ENCODE measurements at regions not wholly inside any gene's neighbourhood (a gene's known extent, or its start where the extent isn't known, plus 50 kb on each side); places are given as distances from the start of the nearest gene placed in this dataset.

- H3K27ac Mint-ChIP-seq: peak overlapping the region in 1 of 10 donors; percentile 67
- H3K36me3 Mint-ChIP-seq: peaks cover 0 to 6% (median 0%) of the 10 kb centered on the region in 3 donors
- peaks cover 5 to 19% (median 10%) of the 10 kb centered on the region in 9 donors for H3K9me3 Mint-ChIP-seq
- H3K27me3 Mint-ChIP-seq: peaks cover 0 to 11% (median 4%) of the 10 kb centered on the region in 5 donors
- no peaks in the 10 kb centered on the region for H3K4me1 Mint-ChIP-seq
- DNase-seq (no peak), ATAC-seq (no peak)
- POLR2A ChIA-PET: no interaction called here
- H3K4me3 Mint-ChIP-seq: no peak overlapping the region
These were observed 105.4 kb upstream of the RBFOX1 start for GRCh38 chr16:7227229-7227721.

DNA sequence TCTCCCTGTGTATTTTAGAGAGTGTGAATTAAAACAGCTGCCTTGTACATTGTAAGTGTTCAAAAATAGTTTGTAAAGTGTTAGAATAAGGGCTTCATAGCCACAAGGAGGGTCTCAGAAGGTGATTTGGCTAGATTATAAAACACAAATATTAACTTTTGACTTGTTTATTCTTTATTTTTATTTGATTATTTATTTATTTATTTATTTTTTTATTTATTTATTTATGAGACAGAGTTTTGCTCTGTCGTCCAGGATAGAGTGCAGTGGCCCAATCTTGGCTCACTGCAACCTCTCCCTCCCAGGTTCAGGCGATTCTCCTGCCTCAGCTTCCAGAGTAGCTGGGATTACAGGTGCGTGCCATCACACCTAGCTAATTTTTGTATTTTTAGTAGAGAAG, 111.5 kb upstream of the RBFOX1 start:
- Mint-ChIP-seq H3K4me3 (no peak overlapping the region), H3K4me1 (no peaks in the 10 kb centered on the region), H3K27me3 (peaks cover 0 to 4% (median 0%) of the 10 kb centered on the region in 5 donors), H3K27ac (no peak overlapping the region), H3K9me3 (peaks cover 1 to 22% (median 15%) of the 10 kb centered on the region in 9 donors), H3K36me3 (peaks cover 0 to 13% (median 0%) of the 10 kb centered on the region in 3 donors)
- ATAC-seq (no peak), DNase-seq (no peak)
- POLR2A ChIA-PET: no interaction called here

DNA sequence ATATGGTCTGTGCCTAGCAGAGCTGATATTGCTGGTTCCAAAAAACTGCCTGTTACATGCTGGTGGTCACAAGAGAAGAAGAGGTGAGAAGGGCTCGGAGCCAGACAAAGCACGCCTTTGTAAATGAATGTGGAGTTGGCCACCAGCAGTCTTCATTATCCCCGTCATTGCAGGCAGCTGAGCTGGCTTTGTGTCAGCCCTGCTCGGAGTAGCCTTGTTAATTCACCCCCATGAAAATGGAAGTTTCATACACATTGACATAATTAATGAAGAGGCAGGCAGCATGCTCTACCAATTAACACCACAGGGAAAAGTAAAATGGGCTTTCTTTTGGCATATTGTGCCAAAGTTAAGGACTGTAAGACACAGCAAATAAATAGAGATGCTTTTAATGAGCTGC, 113.7 kb upstream of the RBFOX1 start:
- DNase-seq: no peak
- Mint-ChIP-seq H3K9me3 (peaks cover 3 to 37% (median 15%) of the 10 kb centered on the region in 9 donors), H3K4me3 (no peak overlapping the region), H3K27ac (no peak overlapping the region), H3K36me3 (peaks cover 0 to 13% (median 0%) of the 10 kb centered on the region in 3 donors), H3K27me3 (peaks cover 0 to 4% (median 0%) of the 10 kb centered on the region in 5 donors), H3K4me1 (peaks cover 0 to 1% (median 0%) of the 10 kb centered on the region in 4 donors)
- ATAC-seq: no peak
- POLR2A ChIA-PET: no interaction called here

DNA sequence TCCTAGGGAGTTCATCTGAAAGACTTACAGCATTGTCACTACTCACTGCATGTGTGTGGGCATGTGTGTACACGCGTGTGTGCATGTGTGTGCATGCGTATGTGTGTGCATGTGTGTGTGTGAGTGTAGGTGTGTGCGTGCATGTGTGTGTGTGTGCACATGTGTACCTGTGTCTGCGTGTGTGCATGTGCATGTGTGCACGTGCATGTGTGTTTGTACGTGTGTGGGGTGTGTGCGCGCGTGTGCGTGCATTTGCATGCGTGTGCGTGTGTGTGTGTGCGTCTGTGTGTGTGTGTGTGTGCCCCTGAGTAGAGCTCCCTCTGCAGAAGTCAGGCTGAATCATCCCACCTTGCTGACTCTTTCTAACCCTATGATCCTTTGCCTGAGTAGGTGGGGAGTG, 114.8 kb upstream of the RBFOX1 start:
- Mint-ChIP-seq H3K9me3 (peaks cover 3 to 39% (median 17%) of the 10 kb centered on the region in 9 donors), H3K27me3 (peaks cover 0 to 4% (median 0%) of the 10 kb centered on the region in 5 donors), H3K4me3 (no peak overlapping the region), H3K4me1 (peaks cover 0 to 1% (median 0%) of the 10 kb centered on the region in 4 donors), H3K36me3 (peaks cover 0 to 13% (median 0%) of the 10 kb centered on the region in 3 donors), H3K27ac (no peak overlapping the region)
- no peak for ATAC-seq
- DNase-seq: no peak
- POLR2A ChIA-PET: no interaction called here

DNA sequence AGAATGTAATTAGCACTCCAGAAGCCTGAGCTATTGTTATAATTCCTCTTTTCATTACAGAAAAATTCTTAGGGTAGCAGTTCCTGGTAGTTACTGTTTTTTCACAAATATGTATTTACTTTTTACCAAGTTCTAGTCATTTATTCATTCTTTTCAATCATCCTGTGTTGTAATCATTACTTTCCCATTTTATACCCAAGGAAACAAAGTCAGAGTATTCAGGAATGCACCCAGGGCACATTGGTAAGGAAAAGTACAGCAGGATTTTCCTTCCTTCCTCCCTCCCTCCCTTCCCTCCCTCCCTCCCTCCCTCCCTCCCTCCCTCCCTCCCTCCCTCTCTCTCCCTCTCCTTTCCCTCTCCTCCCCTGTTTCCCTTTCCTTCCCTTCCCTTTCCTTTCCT, 115.9 kb upstream of the RBFOX1 start:
- Mint-ChIP-seq H3K27me3 (peaks cover 0 to 4% (median 0%) of the 10 kb centered on the region in 5 donors), H3K36me3 (peaks cover 0 to 13% (median 0%) of the 10 kb centered on the region in 3 donors), H3K9me3 (peaks cover 3 to 39% (median 17%) of the 10 kb centered on the region in 9 donors), H3K4me3 (no peak overlapping the region), H3K27ac (no peak overlapping the region), H3K4me1 (peaks cover 0 to 1% (median 0%) of the 10 kb centered on the region in 4 donors)
- no peak for ATAC-seq
- POLR2A ChIA-PET: no interaction called here
- no peak for DNase-seq

DNA sequence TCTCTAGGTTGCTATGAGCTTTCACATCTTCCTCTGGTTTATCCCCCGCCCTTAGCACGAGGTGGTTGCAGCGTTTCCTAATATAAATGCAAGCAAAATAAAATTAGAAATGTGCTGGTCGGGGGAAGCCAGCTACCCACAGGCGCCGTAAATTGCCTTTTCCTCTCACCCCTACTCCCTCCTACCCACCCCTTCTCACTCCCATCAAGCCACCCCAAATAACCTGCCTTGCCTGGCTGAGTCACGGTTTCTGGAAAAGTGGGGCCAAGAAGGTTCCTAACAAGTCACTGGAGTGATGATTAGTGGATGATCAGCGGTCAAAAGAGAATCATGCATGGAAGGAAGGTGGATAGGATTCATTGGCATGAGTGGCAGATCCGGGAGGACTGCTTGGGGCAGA, 120.9 kb upstream of the RBFOX1 start:
- Mint-ChIP-seq H3K27ac (no peak overlapping the region), H3K9me3 (peaks cover 4 to 44% (median 13%) of the 10 kb centered on the region in 9 donors), H3K4me3 (no peak overlapping the region)

GRCh38 chr16:7209598-7209997, 123.0 kb upstream of the RBFOX1 start:
- H3K27me3 Mint-ChIP-seq: no peaks in the 10 kb centered on the region
- no peak overlapping the region for H3K4me3 Mint-ChIP-seq
- ATAC-seq (no peak), DNase-seq (no peak)
- no peaks in the 10 kb centered on the region for H3K36me3 Mint-ChIP-seq
- H3K4me1 Mint-ChIP-seq: peaks cover 0 to under 1% (median 0%) of the 10 kb centered on the region in 4 donors
- H3K9me3 Mint-ChIP-seq: peaks cover 4 to 26% (median 15%) of the 10 kb centered on the region in 9 donors
- no peak overlapping the region for H3K27ac Mint-ChIP-seq
- POLR2A ChIA-PET: no interaction called here

More for the DNA sequence above, 120.9 kb upstream of the RBFOX1 start:
- DNase-seq (no peak), ATAC-seq (no peak)
- H3K27me3 Mint-ChIP-seq: no peaks in the 10 kb centered on the region
- H3K4me1 Mint-ChIP-seq: peaks cover 0 to 1% (median 0%) of the 10 kb centered on the region in 4 donors
- POLR2A ChIA-PET: no interaction called here
- H3K36me3 Mint-ChIP-seq: no peaks in the 10 kb centered on the region

DNA sequence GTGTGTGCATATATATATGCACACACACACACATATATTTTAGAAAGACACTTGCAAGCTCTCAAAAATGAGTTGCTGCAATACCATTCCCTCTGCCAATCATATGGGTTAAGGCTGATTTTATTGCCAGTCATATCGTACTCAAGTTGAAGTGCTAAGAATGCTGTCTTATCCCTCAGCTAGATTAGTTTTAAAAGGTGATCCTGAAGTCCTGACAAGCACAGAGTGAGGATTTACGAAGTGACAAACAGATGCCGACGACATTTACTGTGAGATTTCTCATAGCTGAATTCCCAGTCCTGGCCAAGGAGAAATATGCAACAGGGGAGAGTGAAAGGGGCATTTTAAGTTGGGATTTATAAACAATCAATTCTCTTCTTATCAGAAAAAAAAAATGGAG, 126.2 kb upstream of the RBFOX1 start:
- POLR2A ChIA-PET: no interaction called here
- no peak overlapping the region for H3K4me3 Mint-ChIP-seq
- H3K9me3 Mint-ChIP-seq: peaks cover 4 to 32% (median 12%) of the 10 kb centered on the region in 9 donors
- H3K27me3 Mint-ChIP-seq: no peaks in the 10 kb centered on the region
- no peaks in the 10 kb centered on the region for H3K36me3 Mint-ChIP-seq
- no peak for DNase-seq
- H3K4me1 Mint-ChIP-seq: peaks cover 0 to 1% (median 0%) of the 10 kb centered on the region in 4 donors
- ATAC-seq: no peak
- no peak overlapping the region for H3K27ac Mint-ChIP-seq

GRCh38 chr16:7200320-7200719, 132.3 kb upstream of the RBFOX1 start:
- DNase-seq: no peak
- no peak for ATAC-seq
- H3K4me1 Mint-ChIP-seq: peaks cover 0 to 1% (median 0%) of the 10 kb centered on the region in 4 donors
- POLR2A ChIA-PET: no interaction called here
- H3K36me3 Mint-ChIP-seq: no peaks in the 10 kb centered on the region
- H3K9me3 Mint-ChIP-seq: peaks cover 5 to 40% (median 20%) of the 10 kb centered on the region in 9 donors
- H3K27ac Mint-ChIP-seq: no peak overlapping the region
- no peak overlapping the region for H3K4me3 Mint-ChIP-seq
- H3K27me3 Mint-ChIP-seq: no peaks in the 10 kb centered on the region

- Mint-ChIP-seq H3K9me3 (peaks cover 1 to 34% (median 18%) of the 10 kb centered on the region in 9 donors), H3K27me3 (no peaks in the 10 kb centered on the region), H3K27ac (no peak overlapping the region), H3K4me3 (no peak overlapping the region), H3K4me1 (no peaks in the 10 kb centered on the region), H3K36me3 (peaks cover 0 to 4% (median 0%) of the 10 kb centered on the region in 3 donors)
- ATAC-seq: no peak
- POLR2A ChIA-PET: no interaction called here
- no peak for DNase-seq
These were observed 147.0 kb upstream of the RBFOX1 start for GRCh38 chr16:7185689-7186088.

GRCh38 chr16:7185165-7185564, 147.5 kb upstream of the RBFOX1 start:
- peaks cover 0 to 4% (median 0%) of the 10 kb centered on the region in 3 donors for H3K36me3 Mint-ChIP-seq
- no peak overlapping the region for H3K27ac Mint-ChIP-seq
- peaks cover 5 to 31% (median 18%) of the 10 kb centered on the region in 9 donors for H3K9me3 Mint-ChIP-seq
- no peaks in the 10 kb centered on the region for H3K4me1 Mint-ChIP-seq
- POLR2A ChIA-PET: no interaction called here
- DNase-seq: no peak
- no peaks in the 10 kb centered on the region for H3K27me3 Mint-ChIP-seq
- no peak for ATAC-seq
- no peak overlapping the region for H3K4me3 Mint-ChIP-seq

- H3K4me3 Mint-ChIP-seq: no peak overlapping the region
These were observed 148.9 kb upstream of the RBFOX1 start for GRCh38 chr16:7183768-7184167.

DNA sequence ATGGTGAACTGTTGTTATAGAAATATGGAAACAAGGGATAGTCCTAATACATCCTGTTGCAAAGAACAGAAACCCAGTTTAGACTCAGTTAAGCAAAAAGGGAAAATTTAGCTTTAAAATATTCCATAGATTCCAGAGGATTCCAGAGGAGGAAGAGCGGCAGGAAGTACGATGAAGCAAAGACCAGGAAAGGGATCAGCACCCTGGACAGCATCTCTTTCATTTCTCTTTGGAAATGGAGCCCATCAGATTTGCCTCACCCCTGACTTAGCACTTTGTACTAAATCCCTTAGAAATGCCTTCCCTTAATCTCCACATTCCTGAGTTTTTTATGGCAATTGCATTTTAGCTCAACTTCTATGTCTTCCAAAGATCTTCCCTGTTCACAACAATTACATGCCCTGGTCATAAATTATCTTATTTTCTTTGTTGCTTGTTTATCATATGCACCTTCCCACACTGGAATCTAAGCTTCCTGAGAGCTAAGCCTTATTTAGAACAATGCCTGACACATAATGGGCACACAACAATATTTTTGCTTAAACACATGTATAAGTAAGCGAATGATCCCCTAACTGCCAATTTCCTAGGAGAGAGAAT, 150.0 kb upstream of the RBFOX1 start:
- Mint-ChIP-seq H3K4me1 (no peaks in the 10 kb centered on the region), H3K9me3 (peaks cover 6 to 26% (median 18%) of the 10 kb centered on the region in 9 donors), H3K27me3 (no peaks in the 10 kb centered on the region), H3K4me3 (no peak overlapping the region), H3K27ac (no peak overlapping the region), H3K36me3 (peaks cover 0 to 4% (median 0%) of the 10 kb centered on the region in 3 donors)
- no peak for ATAC-seq
- no peak for DNase-seq
- POLR2A ChIA-PET: no interaction called here

More at GRCh38 chr16:7183768-7184167, 148.9 kb upstream of the RBFOX1 start:
- no peak for DNase-seq
- Mint-ChIP-seq H3K4me1 (no peaks in the 10 kb centered on the region), H3K27me3 (no peaks in the 10 kb centered on the region), H3K9me3 (peaks cover 6 to 24% (median 14%) of the 10 kb centered on the region in 9 donors), H3K27ac (no peak overlapping the region), H3K36me3 (peaks cover 0 to 4% (median 0%) of the 10 kb centered on the region in 3 donors)
- POLR2A ChIA-PET: no interaction called here
- no peak for ATAC-seq

Data from naive thymus-derived CD8-positive, alpha-beta T cell (primary cell).